Skeletal muscle satellite cell (primary cell): ENCODE measurements at regions not wholly inside any gene's neighbourhood (a gene's known extent, or its start where the extent isn't known, plus 50 kb on each side); places are given as distances from the start of the nearest gene placed in this dataset.
"Not testable (repeated sequence)": the region's sequence is repeated elsewhere in the genome, so short reads cannot be mapped to it uniquely, and the experiment has no call there.

Experiments used
- H3K27me3 ChIP-seq: 2 replicates; pipeline ENCODE4 v1.7.0; 2013; ENCODE audit warnings: low read length; ENCODE audit not compliant: control insufficient read depth, insufficient read depth
- H3K36me3 ChIP-seq: 2 replicates; pipeline ENCODE4 v1.7.0; 2013; ENCODE audit warnings: mild to moderate bottlenecking, control low read depth, low read length; ENCODE audit not compliant: insufficient read depth
- H3K4me1 ChIP-seq: 2 replicates; pipeline ENCODE4 v1.7.0; 2013; ENCODE audit warnings: low read length; ENCODE audit not compliant: control insufficient read depth, insufficient read depth
- H3K4me2 ChIP-seq: 2 replicates; pipeline ENCODE4 v1.7.0; 2013; ENCODE audit warnings: mild to moderate bottlenecking, low read length
- H3K4me3 ChIP-seq: 2 replicates; pipeline ENCODE4 v1.7.0; 2013; ENCODE audit warnings: low read length
- H3K9ac ChIP-seq: 2 replicates; pipeline ENCODE4 v1.7.0; 2013; ENCODE audit warnings: mild to moderate bottlenecking, low read depth, low read length, moderate library complexity
- H3K9me3 ChIP-seq: replicated peaks from 2 replicates; pipeline ENCODE4 v1.7.0; 2013; ENCODE audit warnings: mild to moderate bottlenecking, control low read depth, low read length

DNA sequence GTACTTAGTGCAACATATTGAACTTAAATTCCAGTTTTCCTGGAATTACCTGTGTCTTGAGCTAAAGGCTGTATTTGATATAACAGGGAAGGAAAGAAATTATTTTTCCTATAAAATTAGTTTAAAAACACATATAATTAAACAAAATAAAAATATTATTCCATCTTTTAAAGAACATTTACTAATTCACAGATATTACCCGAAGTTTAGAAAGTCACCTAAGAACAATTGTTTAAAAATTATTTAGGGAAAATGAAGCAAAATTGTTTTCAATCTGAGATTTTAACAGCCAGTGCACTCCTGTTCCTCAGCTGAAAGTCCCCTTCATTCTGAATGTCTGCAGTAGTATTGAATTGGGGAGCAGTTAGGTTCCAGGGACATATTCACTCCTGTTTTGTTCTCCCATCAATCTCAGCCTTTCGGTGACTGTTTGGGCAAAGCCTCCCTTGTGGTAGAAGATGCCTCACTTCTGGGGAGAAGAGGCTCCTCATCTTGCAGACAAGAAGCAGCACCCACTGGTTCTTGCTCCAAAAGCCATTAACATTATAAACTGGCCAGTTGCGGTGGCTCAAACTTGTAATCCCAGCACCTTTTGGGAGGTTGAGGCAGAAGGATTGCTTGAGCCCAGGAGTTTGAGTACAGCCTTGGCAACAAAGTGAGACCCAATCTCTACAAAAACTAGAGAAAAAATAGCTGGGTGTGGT, 1516.4 kb upstream of the TPTE start:
- peaks cover 31% of the 10 kb centered on the region for H3K9me3 ChIP-seq

DNA sequence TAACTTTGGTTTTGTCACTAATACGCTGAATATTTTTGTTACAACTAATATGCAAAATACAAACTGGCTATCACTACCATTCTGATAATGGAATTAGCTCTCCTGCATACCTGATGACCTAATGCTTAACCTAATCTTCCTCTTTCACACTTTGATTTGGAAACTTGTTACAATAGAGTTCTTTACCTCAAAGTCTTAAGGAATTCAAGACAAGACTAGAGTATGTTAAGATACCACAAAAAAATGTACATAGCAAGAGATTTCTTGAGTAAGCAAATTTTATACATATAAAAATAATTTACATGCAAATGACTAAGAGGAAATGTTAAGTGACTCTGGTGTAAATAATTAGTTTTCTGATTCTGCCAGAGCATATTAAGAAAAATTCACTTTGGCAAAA, 1515.7 kb upstream of the TPTE start:
- not testable (repeated sequence) for H3K4me1 ChIP-seq, H3K4me3 ChIP-seq, H3K27me3 ChIP-seq, H3K4me2 ChIP-seq, H3K9ac ChIP-seq, H3K36me3 ChIP-seq
- H3K9me3 ChIP-seq = peaks cover 33% of the 10 kb centered on the region

More for the DNA sequence above, 1516.4 kb upstream of the TPTE start:
- not testable (repeated sequence) for H3K4me3 ChIP-seq, H3K4me2 ChIP-seq, H3K9ac ChIP-seq, H3K27me3 ChIP-seq, H3K36me3 ChIP-seq, H3K4me1 ChIP-seq

- not testable (repeated sequence) for H3K36me3 ChIP-seq, H3K4me3 ChIP-seq, H3K4me1 ChIP-seq, H3K9ac ChIP-seq, H3K27me3 ChIP-seq, H3K4me2 ChIP-seq
- peaks cover 37% of the 10 kb centered on the region for H3K9me3 ChIP-seq
Observed at GRCh38 chr21:9006111-9006510, 1515.3 kb upstream of the TPTE start.

- peaks cover 42% of the 10 kb centered on the region for H3K9me3 ChIP-seq
- not testable (repeated sequence) for H3K4me3 ChIP-seq, H3K4me1 ChIP-seq, H3K4me2 ChIP-seq, H3K9ac ChIP-seq, H3K36me3 ChIP-seq, H3K27me3 ChIP-seq
Observed at GRCh38 chr21:9006553-9007323, 1514.6 kb upstream of the TPTE start.

- H3K36me3 ChIP-seq = no peaks in the 10 kb centered on the region
- H3K9me3 ChIP-seq = peaks cover 49% of the 10 kb centered on the region
- no peaks in the 10 kb centered on the region for H3K27me3 ChIP-seq
- H3K4me3 ChIP-seq = no peak overlapping the region
- no peak overlapping the region for H3K9ac ChIP-seq
- H3K4me1 ChIP-seq = no peaks in the 10 kb centered on the region
- no peak overlapping the region for H3K4me2 ChIP-seq
Observed at GRCh38 chr21:9008636-9009035, 1512.7 kb upstream of the TPTE start.

DNA sequence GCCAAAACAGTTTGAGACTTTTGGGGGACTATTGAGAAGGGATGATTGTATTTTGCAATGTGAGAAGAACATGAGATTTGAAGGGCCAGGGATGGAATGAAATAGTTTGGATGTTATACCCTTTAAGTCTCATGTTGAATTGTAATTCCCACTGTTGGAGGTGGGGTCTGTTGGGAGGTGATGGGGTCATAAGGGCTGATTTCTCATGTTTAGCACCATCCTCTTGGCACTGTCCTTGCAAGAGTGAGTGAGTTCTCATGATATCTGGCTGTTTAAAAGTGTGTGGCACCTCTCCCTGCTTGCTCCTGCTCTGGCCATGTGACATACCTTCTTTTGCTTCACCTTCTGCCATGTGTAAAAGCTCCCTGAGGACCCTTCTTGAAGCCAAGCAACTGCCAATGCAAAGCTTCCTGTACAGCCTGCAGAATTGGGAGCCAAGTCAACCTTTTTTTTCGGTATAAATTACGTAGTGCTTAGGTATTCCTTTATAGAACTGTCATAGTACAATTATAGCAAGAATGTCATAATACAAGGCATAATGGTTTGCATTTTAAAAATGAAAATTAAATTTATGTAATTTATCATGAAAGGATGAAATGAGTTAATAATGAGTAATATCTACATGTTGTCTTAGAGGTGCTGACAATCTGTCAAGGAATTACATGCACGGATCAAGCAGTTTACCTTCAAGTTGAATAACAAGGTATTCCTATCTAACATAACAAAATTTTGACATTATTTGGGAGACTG, 1511.9 kb upstream of the TPTE start:
- H3K36me3 ChIP-seq, H3K27me3 ChIP-seq, H3K4me1 ChIP-seq, H3K9ac ChIP-seq, H3K4me3 ChIP-seq, H3K4me2 ChIP-seq: not testable (repeated sequence)
- peaks cover 53% of the 10 kb centered on the region for H3K9me3 ChIP-seq

DNA sequence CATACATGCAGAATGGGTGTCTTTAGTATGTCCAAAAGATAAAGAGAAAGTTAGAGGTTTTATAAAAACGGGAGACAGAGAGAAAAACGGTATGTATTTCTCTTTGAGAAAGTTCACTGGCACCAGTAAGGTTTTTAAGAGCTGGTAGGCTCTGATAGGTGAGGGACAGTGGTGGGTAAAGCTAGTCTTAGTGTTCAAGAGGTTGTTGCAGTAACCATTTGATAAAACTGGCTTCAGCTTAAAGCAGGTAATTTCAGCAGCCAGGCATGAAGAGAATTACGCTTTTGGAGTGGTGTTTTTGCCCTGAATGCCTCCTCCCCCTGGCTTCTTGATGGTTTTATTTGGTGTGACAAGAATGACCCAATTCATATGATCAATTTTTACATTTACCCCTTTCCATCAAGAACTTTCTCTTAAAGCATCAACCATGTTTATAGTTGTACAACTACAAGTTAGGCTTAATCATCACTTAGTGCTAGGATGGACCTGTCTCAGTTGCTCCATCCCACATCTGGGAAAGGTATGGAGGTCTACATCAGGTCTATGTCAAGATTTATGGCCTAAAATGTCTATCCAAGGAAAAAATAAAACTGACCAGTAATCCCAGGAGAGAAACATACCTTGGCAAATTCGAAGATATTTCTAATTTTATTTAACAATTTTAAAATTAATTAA, 1511.1 kb upstream of the TPTE start:
- not testable (repeated sequence) for H3K4me1 ChIP-seq, H3K4me3 ChIP-seq, H3K36me3 ChIP-seq, H3K9ac ChIP-seq, H3K4me2 ChIP-seq, H3K27me3 ChIP-seq
- peaks cover 57% of the 10 kb centered on the region for H3K9me3 ChIP-seq

DNA sequence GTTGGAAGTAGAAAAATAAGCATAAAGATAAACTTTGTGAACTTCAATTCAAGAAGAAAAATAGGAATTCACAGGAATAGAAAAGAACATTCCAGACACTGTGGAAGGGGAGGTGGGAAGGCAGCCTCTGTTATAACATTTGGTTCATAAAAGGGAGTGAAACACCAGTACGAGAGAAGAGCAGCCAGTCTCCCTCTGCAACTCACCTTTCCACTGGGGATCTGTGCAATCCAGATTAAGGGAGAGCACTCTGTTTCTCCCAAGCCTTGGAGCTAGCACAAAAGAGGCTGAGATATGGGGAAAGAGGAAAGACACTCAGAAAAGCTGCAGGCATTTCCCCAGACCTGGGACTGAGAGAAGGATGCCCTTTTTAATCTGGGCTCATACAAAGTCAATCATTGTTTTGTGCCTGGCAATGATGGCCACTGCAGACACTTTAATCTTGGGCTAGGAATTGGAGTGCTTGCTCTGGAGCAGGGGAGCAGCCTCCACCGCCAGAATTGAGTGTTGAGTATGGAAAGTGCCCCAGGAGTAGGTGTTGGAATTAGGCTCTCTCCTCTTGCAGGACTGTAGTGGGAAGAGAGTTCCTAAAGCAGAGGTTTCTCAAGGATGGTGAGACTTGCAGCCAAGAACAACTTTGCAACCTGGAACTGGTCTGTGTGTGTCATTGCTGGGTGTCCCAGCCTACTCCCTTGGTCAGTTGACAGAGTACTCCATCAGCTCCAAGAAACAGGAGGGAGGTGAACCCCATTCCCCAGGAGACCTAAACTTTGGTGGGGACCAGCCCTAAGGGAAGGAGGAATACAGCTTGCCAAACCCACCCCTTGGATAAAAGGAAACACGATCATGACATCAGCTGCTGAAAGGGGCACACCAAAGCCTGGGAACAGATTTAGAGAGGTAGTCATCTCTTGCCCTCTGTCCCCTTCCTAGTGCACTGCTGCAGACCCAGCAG, 1510.2 kb upstream of the TPTE start:
- H3K9me3 ChIP-seq = peaks cover 58% of the 10 kb centered on the region
- not testable (repeated sequence) for H3K4me1 ChIP-seq, H3K9ac ChIP-seq, H3K36me3 ChIP-seq, H3K4me2 ChIP-seq, H3K27me3 ChIP-seq, H3K4me3 ChIP-seq

GRCh38 chr21:9011916-9012315, 1509.5 kb upstream of the TPTE start:
- not testable (repeated sequence) for H3K9ac ChIP-seq, H3K4me2 ChIP-seq, H3K4me3 ChIP-seq, H3K36me3 ChIP-seq, H3K4me1 ChIP-seq, H3K27me3 ChIP-seq
- peaks cover 53% of the 10 kb centered on the region for H3K9me3 ChIP-seq

DNA sequence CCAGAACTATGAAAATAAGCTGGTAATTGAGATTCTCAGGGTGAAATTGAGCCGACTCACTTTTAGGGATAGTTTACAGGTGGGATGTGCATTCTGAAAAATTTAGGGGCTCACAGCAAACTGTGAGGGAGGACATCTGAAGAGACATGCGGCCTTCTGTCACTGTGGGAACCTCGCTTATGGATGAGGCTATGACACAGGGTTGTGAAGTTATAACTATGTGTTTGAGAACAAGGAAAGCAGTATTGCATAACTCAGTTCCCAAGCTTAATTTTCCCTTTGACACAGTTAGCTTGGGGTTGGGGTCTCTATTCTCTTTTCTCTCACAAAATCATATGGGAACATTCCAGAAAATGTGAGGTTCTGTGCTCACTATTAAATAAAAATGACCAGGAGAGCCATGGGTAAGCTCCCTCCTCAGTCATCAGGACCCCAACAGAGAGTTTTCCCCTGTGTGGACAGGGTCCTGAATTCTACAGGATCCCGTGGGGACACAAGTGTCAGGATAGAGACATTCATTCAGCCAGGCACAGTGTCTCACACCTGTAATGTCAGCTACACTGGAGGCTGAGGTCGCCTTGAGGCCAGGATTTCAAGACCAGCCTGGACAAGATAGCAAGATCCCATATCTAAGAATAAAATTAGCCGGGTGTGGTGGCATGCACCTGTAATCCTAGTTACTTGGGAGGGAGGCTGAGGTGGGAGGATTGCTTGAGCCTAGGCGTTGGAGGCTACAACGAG, 1507.7 kb upstream of the TPTE start:
- peaks cover 46% of the 10 kb centered on the region for H3K9me3 ChIP-seq
- H3K36me3 ChIP-seq, H3K4me2 ChIP-seq, H3K27me3 ChIP-seq, H3K4me3 ChIP-seq, H3K4me1 ChIP-seq, H3K9ac ChIP-seq: not testable (repeated sequence)
